Gastrocnemius medialis (tissue), 4 donors: ENCODE measurements at regions not wholly inside any gene's neighbourhood (a gene's known extent, or its start where the extent isn't known, plus 50 kb on each side); places are given as distances from the start of the nearest gene placed in this dataset.

Source experiments
- ATAC-seq, 2 donors: fragments of 150-250 bp; one replicate each; pipeline ENCODE4 v1.9.1; 2016
- DNase-seq, 2 donors: peaks; one replicate each; pipeline ENCODE4 v3.0.0-alpha.2; 2019
- H3K27ac ChIP-seq, 4 donors: fragments of 200-600 bp; sonication (generic); 1 replicate in 1 of 4; 2 replicates in 3 of 4; pipeline ENCODE4 v1.5.1; 2016 to 2018; ENCODE audit warnings: mild to moderate bottlenecking in 2 of 4, moderate library complexity in 1 of 4
- H3K27me3 ChIP-seq, 3 donors: fragments of 200-600 bp; sonication (generic) in 2 of 3; 1 replicate in 1 of 3; 2 replicates in 2 of 3; pipeline versions ENCODE4 v1.5.1 to v1.6.0; 2016 to 2019; ENCODE audit warnings: mild to moderate bottlenecking in 1 of 3, moderate library complexity in 1 of 3
- H3K36me3 ChIP-seq, 2 donors: fragments of 200-600 bp; sonication (generic) in 1 of 2; one replicate each; pipeline ENCODE4 v1.5.1; 2017 to 2018
- H3K4me1 ChIP-seq, 2 donors: fragments of 200-600 bp; sonication (generic) in 1 of 2; one replicate each; pipeline ENCODE4 v1.5.1; 2016 to 2017; ENCODE audit warnings: mild to moderate bottlenecking in 2 of 2
- H3K4me3 ChIP-seq, 4 donors: fragments of 200-600 bp; sonication (generic) in 3 of 4; 1 replicate in 1 of 4; 2 replicates in 3 of 4; pipeline ENCODE4 v1.5.1; 2016 to 2019; ENCODE audit warnings: mild to moderate bottlenecking in 2 of 4
- H3K9me3 ChIP-seq, 3 donors: fragments of 200-600 bp; sonication (generic) in 2 of 3; 1 replicate in 1 of 3; 2 replicates in 2 of 3; pipeline ENCODE4 v1.5.1; 2016 to 2019
- CTCF ChIP-seq, 5 experiments: fragments of 450-650 bp in 3 of 5; fragments of 200-600 bp in 2 of 5; sonication (generic) in 2 of 5; IDR thresholded peaks in 4 of 5; conservative IDR thresholded peaks in 1 of 5; 1 replicate in 4 of 5; 2 replicates in 1 of 5; pipeline ENCODE4 v1.5.1; 2016 to 2019; ENCODE audit warnings: antibody characterized with exemption in 5 of 5, mild to moderate bottlenecking in 3 of 5, moderate library complexity in 3 of 5
- POLR2A ChIP-seq, 2 donors: fragments of 450-650 bp; IDR thresholded peaks; one replicate each; pipeline ENCODE4 v1.6.1; 2017; ENCODE audit warnings: antibody characterized with exemption in 2 of 2, mild to moderate bottlenecking in 2 of 2, moderate library complexity in 2 of 2
- in situ Hi-C, 4 donors: fragments of 200-750 bp; cut with MboI; loops; one replicate each; pipeline versions ENCODE4 v1.15.0 to v1.8.0; 2017; ENCODE audit warnings: low sequenced_read_pairs in 4 of 4
- intact Hi-C: fragments of 100-400 bp; cut with DNase I; formaldehyde crosslinking; loops from one replicate; pipeline ENCODE4 v1.15.1; 2023; ENCODE audit warnings: low total_unique reads

DNA sequence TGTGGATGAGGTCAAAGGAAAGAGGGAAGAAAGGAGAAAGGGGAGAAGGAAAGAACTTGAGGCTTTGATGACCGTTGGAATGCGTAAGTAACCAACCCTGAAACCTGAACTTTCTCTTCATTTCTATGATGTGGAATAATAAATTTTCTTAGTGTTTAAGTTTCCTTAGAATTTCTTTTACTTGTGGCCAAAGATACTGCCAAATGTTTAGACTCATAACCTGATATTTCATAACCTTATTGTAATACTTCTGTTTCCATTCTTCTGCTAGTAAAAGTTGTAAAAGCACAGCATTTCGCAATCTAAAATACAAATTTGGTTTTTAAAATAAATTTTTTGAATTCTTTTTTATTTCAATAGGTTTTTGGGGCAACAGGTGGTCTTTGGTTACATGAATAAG, 258.5 kb upstream of the GIMD1 start:
- Histone ChIP-seq H3K9me3 (no peaks in the 10 kb centered on the region), H3K27me3 (no peaks in the 10 kb centered on the region), H3K4me3 (no peak overlapping the region), H3K36me3 (no peaks in the 10 kb centered on the region), H3K27ac (no peak overlapping the region), H3K4me1 (no peaks in the 10 kb centered on the region)
- no peak for ATAC-seq
- in situ Hi-C loops (no loop called here), intact Hi-C loops (no loop called here)
- TF ChIP-seq CTCF (IDR thresholded peaks at IDR 0.05 in 4 of 5, conservative IDR thresholded peaks at IDR 0.05 in 1 of 5) (no peak), POLR2A (IDR thresholded peaks at IDR 0.05) (no peak)
- no peak for DNase-seq

DNA sequence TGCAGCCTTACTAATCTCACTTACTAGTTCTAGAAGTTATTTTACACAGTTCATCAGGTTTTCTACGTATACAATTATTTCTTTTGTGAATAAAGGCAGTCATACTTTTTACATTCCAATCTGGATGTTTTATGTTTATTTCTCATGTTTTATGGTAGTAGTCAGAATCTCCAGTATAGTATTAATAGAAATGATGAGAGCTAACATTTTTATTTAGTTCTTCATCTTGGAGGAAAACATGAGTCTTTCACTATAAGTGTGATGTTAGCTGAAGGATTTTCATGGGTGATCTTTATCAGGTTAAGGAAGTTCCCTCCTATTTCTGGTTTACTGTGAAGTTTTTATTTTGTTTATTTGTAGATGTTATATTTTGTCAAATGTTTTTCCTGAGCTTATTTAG, 256.1 kb upstream of the GIMD1 start:
- in situ Hi-C loops: no loop called here
- H3K9me3 ChIP-seq: no peaks in the 10 kb centered on the region
- no peaks in the 10 kb centered on the region for H3K4me1 ChIP-seq
- no peaks in the 10 kb centered on the region for H3K27me3 ChIP-seq
- TF ChIP-seq CTCF (IDR thresholded peaks at IDR 0.05 in 4 of 5, conservative IDR thresholded peaks at IDR 0.05 in 1 of 5) (no peak), POLR2A (IDR thresholded peaks at IDR 0.05) (no peak)
- ATAC-seq (no peak), DNase-seq (no peak)
- intact Hi-C loops: no loop called here
- no peak overlapping the region for H3K4me3 ChIP-seq
- H3K27ac ChIP-seq: no peak overlapping the region
- H3K36me3 ChIP-seq: no peaks in the 10 kb centered on the region

DNA sequence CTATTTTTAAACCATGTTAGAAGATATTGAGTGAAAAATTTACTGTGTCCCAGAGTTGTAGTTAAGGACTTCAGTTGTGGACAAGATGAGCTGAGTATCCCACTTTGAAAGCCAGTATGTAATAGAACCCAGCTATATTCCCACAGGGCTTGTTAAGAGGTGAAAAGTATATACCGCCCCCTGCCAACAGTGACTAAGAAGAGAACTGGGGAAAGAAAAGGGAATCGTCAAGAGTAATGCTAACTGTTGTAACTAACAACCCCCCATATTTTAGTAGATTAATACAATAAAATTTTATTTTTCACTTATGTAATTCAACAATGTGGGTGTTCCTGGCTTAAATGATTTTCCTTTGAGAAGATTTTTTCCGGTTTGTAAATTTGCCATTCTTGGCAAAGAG, 250.4 kb upstream of the GIMD1 start:
- ATAC-seq: no peak
- TF ChIP-seq CTCF (IDR thresholded peaks at IDR 0.05 in 4 of 5, conservative IDR thresholded peaks at IDR 0.05 in 1 of 5): no peak
- no peak for TF ChIP-seq POLR2A (IDR thresholded peaks at IDR 0.05)
- no peaks in the 10 kb centered on the region for H3K36me3 ChIP-seq
- H3K9me3 ChIP-seq: no peaks in the 10 kb centered on the region
- no peak for DNase-seq
- H3K4me1 ChIP-seq: no peaks in the 10 kb centered on the region
- intact Hi-C loops (no loop called here), in situ Hi-C loops (no loop called here)
- no peak overlapping the region for H3K27ac ChIP-seq
- no peak overlapping the region for H3K4me3 ChIP-seq
- no peaks in the 10 kb centered on the region for H3K27me3 ChIP-seq

- no peak for ATAC-seq
- H3K27me3 ChIP-seq: no peaks in the 10 kb centered on the region
- no peaks in the 10 kb centered on the region for H3K36me3 ChIP-seq
- in situ Hi-C loops (no loop called here), intact Hi-C loops (no loop called here)
- H3K27ac ChIP-seq: no peak overlapping the region
- TF ChIP-seq POLR2A (IDR thresholded peaks at IDR 0.05): no peak
- no peak for TF ChIP-seq CTCF (IDR thresholded peaks at IDR 0.05 in 4 of 5, conservative IDR thresholded peaks at IDR 0.05 in 1 of 5)
- H3K4me3 ChIP-seq: no peak overlapping the region
- H3K9me3 ChIP-seq: no peaks in the 10 kb centered on the region
- no peaks in the 10 kb centered on the region for H3K4me1 ChIP-seq
- no peak for DNase-seq
Observed at GRCh38 chr4:106615961-106616360, 247.4 kb upstream of the GIMD1 start.

DNA sequence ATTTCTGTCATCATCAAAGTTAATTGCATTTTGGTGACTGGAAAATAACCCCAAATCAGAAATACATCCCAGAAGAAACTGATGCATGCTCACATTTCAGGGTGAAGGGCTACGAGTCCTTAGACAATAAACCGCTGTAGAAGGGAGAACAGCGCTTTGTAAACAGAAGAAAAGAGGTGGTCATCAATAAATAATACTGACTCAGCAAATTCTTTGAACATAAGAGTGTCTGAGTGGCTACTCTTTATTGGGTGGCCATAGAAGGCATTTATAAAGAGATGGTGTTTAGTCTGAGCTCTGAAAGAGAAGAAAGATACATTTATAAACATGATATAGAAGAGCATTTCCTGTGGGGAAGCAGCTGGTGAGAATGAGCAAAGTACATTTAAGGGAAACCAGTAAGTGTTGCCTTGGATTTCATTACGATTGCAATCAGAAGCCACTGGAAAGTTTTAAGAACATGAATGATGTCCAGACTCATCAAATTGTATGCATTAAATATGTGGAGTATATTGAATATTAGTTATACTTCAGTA, 246.9 kb upstream of the GIMD1 start:
- no peak for TF ChIP-seq POLR2A (IDR thresholded peaks at IDR 0.05)
- TF ChIP-seq CTCF (IDR thresholded peaks at IDR 0.05 in 4 of 5, conservative IDR thresholded peaks at IDR 0.05 in 1 of 5): no peak
- intact Hi-C loops (no loop called here), in situ Hi-C loops (no loop called here)
- Histone ChIP-seq H3K36me3 (no peaks in the 10 kb centered on the region), H3K27ac (no peak overlapping the region), H3K4me1 (no peaks in the 10 kb centered on the region), H3K9me3 (no peaks in the 10 kb centered on the region), H3K27me3 (no peaks in the 10 kb centered on the region), H3K4me3 (no peak overlapping the region)
- ATAC-seq (no peak), DNase-seq (no peak)
